RPMI7951 (cell line): ENCODE measurements at regions not wholly inside any gene's neighbourhood (a gene's known extent, or its start where the extent isn't known, plus 50 kb on each side); places are given as distances from the start of the nearest gene placed in this dataset.
A peak's percentile ranks its signal among the peaks of the same experiment; 100 is the strongest.
"Not testable (repeated sequence)": the region's sequence is repeated elsewhere in the genome, so short reads cannot be mapped to it uniquely, and the experiment has no call there.

Experiments used
- DNase-seq: peaks from one replicate; pipeline ENCODE4 v3.0.0-alpha.2; 2012; ENCODE audit warnings: low read depth

GRCh38 chr7:96770758-96771157, 61.1 kb upstream of the SEM1 start:
- no peak for DNase-seq

- no peak for DNase-seq
Observed at GRCh38 chr7:96772139-96772694, 62.6 kb upstream of the SEM1 start.

DNA sequence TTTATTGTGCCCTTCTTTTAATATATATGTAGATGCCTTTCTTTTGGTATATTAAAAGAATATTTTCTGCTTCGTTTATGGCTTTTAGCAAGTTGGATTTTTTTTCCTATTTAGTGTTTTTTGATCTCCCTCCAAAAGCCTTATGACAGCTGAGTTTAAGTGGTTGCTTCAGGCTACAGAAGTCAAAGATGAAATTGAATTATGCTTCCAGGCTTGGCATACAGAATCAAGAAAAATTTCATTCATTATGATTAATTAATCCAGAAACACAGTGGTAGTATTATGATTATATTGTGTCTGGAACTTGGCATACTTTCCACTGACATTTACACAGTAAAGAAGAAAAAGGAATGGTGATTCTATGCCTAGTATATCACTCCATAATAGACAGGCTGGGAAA, 63.8 kb upstream of the SEM1 start:
- DNase-seq: peak; percentile 6

GRCh38 chr7:96774358-96774757, 64.7 kb upstream of the SEM1 start:
- no peak for DNase-seq

- no peak for DNase-seq
Observed at GRCh38 chr7:96775046-96775445, 65.4 kb upstream of the SEM1 start.

GRCh38 chr7:96778263-96778662, 68.6 kb upstream of the SEM1 start:
- DNase-seq: no peak

GRCh38 chr7:96781919-96782318, 72.3 kb upstream of the SEM1 start:
- no peak for DNase-seq

DNA sequence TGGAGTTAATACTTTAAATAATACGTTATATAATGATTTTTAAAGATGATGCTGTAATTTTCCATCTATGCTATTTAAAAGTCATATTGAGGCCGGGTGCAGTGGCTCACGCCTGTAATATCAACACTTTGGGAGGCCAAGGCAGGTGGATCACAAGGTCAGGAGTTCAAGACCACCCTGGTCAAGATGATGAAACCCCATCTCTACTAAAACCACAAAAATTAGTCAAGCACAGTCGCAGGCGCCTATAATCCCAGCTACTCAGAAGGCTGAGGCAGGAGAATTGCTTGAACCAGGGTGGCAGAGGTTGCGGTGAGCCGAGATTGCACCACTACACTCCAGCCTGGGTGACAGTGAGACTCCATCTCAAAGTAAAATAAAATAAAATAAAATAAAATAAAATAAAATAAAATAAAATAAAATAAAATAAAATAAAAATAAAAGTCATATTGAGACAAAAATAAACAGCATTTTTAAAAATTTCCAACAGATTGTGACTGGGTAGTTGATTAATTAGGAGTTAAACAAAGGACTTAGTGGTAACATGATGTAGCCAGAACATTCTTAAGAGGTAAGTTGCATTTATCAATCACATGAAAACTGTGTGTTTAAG, 73.1 kb upstream of the SEM1 start:
- DNase-seq: not testable (repeated sequence)

GRCh38 chr7:96784597-96784996, 75.0 kb upstream of the SEM1 start:
- DNase-seq: no peak

GRCh38 chr7:96786261-96786997, 76.8 kb upstream of the SEM1 start:
- no peak for DNase-seq

DNA sequence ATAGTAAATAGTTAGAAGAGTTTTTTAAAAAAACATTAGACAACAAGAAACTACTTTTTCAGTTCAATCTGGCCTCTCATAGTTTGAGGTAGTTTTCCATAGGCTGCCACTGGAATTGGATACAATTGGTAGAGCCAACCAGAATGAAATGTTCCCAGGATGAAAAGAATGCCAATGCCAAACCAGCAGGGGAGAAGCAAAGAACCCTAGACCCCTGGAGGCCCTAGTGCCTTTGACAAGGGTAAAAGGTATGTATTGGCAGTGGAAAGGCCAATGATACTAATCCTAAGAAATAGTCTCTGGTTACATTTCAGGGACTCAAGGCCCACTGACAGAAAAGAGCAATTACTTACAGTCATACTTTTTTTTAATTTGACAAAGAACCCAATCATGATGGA, 77.4 kb upstream of the SEM1 start:
- no peak for DNase-seq

- no peak for DNase-seq
Observed at GRCh38 chr7:96789914-96790313, 80.3 kb upstream of the SEM1 start.

DNA sequence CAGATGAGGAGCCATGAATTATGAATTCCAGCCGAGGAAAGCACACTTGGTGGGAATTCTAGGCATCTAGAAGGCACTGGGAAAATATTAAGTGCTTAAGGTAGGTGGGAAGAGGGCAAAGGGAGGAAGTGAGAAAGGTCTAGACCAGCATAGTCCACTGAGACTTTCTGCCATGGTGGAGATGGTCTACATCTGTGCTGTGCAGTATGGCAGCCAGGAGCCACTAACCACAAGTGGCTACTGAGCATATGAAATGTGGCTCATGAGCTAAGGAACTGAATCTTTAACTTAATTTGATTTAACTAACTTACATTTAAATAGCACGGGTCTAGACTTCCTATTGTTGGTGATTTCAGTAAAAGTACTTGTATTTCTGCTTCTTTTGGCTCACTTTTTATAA, 82.5 kb upstream of the SEM1 start:
- DNase-seq: no peak

DNA sequence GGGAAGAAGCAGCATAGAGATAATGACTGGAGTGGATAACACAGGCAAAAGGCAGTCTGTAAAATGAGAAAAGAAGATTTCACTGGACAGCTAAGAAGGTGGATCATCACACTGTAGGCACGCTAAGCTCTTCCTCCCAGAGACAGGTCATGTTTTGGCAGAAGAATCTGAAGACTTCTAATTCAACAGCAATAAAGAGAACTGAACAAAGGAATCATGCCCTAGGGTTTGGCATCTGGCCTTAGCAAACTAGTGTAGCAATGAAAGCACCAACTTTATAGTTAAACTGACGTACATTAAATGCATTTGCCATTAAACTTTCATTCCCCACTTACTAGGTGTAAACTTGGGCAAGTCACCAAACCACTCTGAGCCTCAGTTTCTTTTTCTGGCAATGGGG, 84.4 kb upstream of the SEM1 start:
- no peak for DNase-seq

DNA sequence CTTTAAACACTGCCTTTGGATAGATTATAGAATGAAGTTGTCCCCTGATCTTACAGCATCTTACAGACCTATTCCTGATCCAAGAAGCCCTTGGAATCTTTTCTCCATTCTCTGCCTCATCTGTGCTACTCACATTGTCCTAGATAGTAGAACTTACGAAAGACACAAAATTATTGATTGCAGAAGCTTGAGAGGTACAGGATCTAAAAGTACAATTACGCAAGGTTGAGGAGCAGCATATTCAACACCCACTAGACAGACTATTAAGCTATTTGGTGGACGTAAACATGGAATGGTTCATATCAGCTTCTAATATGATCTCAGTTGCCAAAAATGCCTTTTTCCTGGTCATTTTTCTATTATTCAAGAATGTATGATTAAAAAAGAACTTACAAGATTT, 90.5 kb upstream of the SEM1 start:
- DNase-seq: no peak

DNA sequence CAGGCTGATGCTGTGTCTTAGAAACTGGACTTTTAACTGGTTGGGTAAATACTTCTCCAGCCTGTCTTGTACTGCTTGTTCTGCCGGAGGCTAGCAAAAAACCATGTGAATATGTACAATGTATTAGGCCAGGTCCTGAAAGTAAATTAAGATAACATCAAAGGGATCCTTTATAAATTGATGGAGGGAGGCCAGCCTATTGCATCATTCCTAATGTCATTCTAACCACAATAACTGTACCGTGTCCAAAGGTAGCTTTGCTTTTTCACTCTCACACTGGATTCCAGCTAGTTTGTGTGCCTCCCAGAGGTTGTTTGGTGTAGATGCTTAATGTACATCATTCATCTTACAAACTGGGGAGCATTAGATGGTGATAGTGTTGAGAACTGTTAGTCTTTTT, 91.2 kb upstream of the SEM1 start:
- no peak for DNase-seq

GRCh38 chr7:96819111-96819700, 109.6 kb upstream of the SEM1 start:
- DNase-seq: peak; percentile 31

- DNase-seq: not testable (repeated sequence)
Observed at GRCh38 chr7:96821131-96821530, 111.5 kb upstream of the SEM1 start.

DNA sequence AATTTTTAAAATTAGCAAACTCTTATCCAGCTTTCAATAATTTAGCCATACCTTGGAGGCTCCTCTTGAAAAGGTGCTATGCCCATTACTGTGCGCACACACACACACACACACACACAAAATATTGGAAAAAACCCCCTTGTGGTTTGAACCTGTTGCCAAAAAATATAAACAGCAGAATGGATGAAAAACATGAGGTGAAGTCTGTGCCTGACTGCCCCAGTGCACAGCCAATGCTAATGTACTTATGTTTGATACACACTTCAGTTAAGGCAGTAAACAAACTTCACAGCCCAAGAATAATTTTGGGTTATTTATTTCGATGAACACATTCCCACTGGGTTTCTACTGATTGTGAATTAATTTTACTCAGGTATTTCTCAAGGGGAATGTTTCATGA, 113.2 kb upstream of the SEM1 start:
- DNase-seq: no peak

- DNase-seq: peak; percentile 38
Observed at GRCh38 chr7:96823274-96823673, 113.6 kb upstream of the SEM1 start.

DNA sequence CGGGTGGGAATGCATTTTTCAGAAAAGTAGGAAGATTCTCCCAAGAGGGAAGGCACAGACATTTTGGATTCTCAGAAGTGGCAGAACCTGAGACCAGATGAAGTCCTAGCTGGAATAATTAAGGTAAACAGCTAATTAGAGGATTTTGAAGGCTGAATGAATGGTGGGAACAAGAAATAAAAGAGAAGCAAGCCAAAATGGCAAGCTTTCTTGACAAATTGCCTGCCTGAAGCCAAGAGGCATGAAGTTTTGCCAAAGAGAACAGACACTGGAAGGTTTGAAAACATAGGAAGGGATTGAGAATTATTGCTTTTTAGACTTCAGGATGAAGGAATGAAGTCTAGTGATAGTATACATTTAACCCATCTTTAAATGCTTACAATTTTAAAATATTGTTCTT, 115.0 kb upstream of the SEM1 start:
- no peak for DNase-seq

DNA sequence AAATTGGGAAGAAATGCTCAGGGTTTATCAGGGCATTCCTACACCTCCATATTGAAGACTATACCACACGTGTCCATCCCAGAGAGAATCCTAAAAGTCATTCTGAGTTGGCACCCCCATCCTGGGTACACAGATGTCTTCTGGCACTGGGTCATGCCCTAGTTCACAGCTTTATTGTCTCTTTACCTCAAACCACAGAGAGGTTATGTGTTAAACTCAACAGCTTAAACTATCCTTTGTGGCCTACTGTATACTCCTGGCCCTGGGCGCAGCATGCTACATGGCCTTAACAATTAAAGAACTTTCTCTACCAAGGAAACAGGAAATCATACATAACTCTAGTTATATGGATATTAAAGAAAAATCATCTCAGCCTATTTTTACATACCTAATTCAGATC, 115.6 kb upstream of the SEM1 start:
- no peak for DNase-seq

- no peak for DNase-seq
Observed at GRCh38 chr7:96826089-96826488, 116.4 kb upstream of the SEM1 start.
